ENCODE measurements at regions not wholly inside any gene's neighbourhood (a gene's known extent, or its start where the extent isn't known, plus 50 kb on each side); places are given as distances from the start of the nearest gene placed in this dataset.
A peak's percentile ranks its signal among the peaks of the same experiment; 100 is the strongest.

GRCh38 chr20:10781526-10781925 lies 107.7 kb upstream of the JAG1 start:
- DNase-seq (ENCODE audit: low read depth, low spot score): peak; percentile 48
- no peaks in the 10 kb centered on the region for H3K27me3 ChIP-seq (replicated peaks in 1 of 2; ENCODE audit: control insufficient read depth in 2 of 2, insufficient read depth in 2 of 2, low read length in 1 of 2)
- no TSS peak for BruUV-seq (replicated peaks)
- ChIA-PET RAD21 (ENCODE audit: unreplicated experiment) (no interaction called here), SMC1A (ENCODE audit: uncharacterized antibody, unreplicated experiment) (interaction anchor here (1.4 to 2.2 kb wide), 2 partner anchors 10 to 17 kb away, joined by 3 to 5 read pairs; no protein-coding TSS in a partner anchor), CTCF (interaction anchor here (0.9 to 1.6 kb wide), 2 partner anchors 85 to 228 kb away, joined by 3 read pairs; no protein-coding TSS in a partner anchor), POLR2A (no interaction called here)
- no peaks in the 10 kb centered on the region; the same call in 2 of the 3 replicates for H3K9me3 ChIP-seq (replicated peaks; ENCODE audit: control insufficient read depth, insufficient read depth, low read length)
- H3K4me1 ChIP-seq (ENCODE audit: control insufficient read depth, insufficient read depth, low read length): peaks cover 7% of the 10 kb centered on the region
- no peaks in the 10 kb centered on the region for H4K20me1 ChIP-seq (ENCODE audit: control insufficient read depth, insufficient read depth)
- TF ChIP-seq SPI1 (IDR thresholded peaks at IDR 0.05; ENCODE audit: borderline replicate concordance, insufficient read depth, low read depth, low read length) (peak; percentile 73), MEF2B (IDR thresholded peaks at IDR 0.05; ENCODE audit: partially characterized antibody, poor library complexity, severe bottlenecking) (peak; percentile 47), ATF2 (IDR thresholded peaks at IDR 0.05; ENCODE audit: low read length) (0 out of 2 replicates have a peak, but pooled peaks have one; percentile 25), NR2C2 (IDR thresholded peaks at IDR 0.05; ENCODE audit: borderline replicate concordance, control insufficient read depth, insufficient read length, low read depth) (no peak), ESRRA (IDR thresholded peaks at IDR 0.05; ENCODE audit: low read length) (no peak), RUNX3 (IDR thresholded peaks at IDR 0.05; ENCODE audit: low read length) (peak; percentile 31; the same call in 1 of the 2 replicates), IKZF2 (IDR thresholded peaks at IDR 0.05) (peak in 1 of 2 experiments; percentile 26; a peak in 2 of 4 replicates)
- H2AFZ ChIP-seq (ENCODE audit: control insufficient read depth, low read depth, low read length): no peak overlapping the region
- H3K4me3 ChIP-seq: no peak overlapping the region
- in situ Hi-C loops (cut with MboI) (no loop called here), intact Hi-C loops (cut with micrococcal nuclease; ENCODE audit: unreplicated experiment) (no loop called here)
- peak; percentile 70 for ATAC-seq
- peak overlapping the region; percentile 30 for H3K4me2 ChIP-seq (ENCODE audit: control insufficient read depth, insufficient read depth)
- WGBS (ENCODE audit: insufficient coverage, insufficient replicate concordance, low lambda C conversion rate, missing lambda C conversion rate): 63% methylated on average over 3 of the region's 3 CpGs
- no peaks in the 10 kb centered on the region for H3K79me2 ChIP-seq (ENCODE audit: control insufficient read depth, insufficient read depth, low read length)
- no peak overlapping the region for H3K27ac ChIP-seq (ENCODE audit: control insufficient read depth, insufficient read depth)
- no peaks in the 10 kb centered on the region for H3K36me3 ChIP-seq (ENCODE audit: control insufficient read depth in 2 of 2, insufficient read depth in 2 of 2, low read length in 1 of 2)
- no peak for FAIRE-seq
- H3K9ac ChIP-seq (ENCODE audit: control insufficient read depth, insufficient read depth, low read length): no peak overlapping the region

All from GM12878 (cell line).